ENCODE measurements at regions not wholly inside any gene's neighbourhood (a gene's known extent, or its start where the extent isn't known, plus 50 kb on each side); places are given as distances from the start of the nearest gene placed in this dataset.

DNA sequence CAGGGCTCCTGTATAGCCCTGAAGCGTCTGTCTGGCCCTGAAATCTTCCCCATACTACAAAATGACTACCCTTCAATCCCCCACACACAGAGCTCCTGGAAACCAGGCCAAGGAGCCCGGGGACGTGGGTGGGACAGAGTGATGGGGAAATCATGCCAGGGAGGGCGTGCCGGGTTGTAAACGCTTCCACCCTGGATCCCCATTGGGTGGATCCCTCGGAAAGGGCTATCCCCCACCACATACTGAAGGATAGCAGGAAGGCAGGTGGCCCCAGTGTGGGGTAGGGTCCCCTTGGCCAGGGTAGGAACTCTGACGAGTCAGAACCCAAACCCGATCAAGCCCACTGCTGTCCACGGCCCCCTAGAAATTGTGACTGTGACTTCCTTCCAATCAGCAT lies 91.7 kb downstream of the INHBB start:
- H3K36me3 Mint-ChIP-seq (ENCODE audit: low read depth) = no peaks in the 10 kb centered on the region
- TF ChIP-seq, protein P1, sequence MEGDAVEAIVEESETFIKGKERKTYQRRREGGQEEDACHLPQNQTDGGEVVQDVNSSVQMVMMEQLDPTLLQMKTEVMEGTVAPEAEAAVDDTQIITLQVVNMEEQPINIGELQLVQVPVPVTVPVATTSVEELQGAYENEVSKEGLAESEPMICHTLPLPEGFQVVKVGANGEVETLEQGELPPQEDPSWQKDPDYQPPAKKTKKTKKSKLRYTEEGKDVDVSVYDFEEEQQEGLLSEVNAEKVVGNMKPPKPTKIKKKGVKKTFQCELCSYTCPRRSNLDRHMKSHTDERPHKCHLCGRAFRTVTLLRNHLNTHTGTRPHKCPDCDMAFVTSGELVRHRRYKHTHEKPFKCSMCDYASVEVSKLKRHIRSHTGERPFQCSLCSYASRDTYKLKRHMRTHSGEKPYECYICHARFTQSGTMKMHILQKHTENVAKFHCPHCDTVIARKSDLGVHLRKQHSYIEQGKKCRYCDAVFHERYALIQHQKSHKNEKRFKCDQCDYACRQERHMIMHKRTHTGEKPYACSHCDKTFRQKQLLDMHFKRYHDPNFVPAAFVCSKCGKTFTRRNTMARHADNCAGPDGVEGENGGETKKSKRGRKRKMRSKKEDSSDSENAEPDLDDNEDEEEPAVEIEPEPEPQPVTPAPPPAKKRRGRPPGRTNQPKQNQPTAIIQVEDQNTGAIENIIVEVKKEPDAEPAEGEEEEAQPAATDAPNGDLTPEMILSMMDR (IDR thresholded peaks at IDR 0.05) = no peak
- no peaks in the 10 kb centered on the region for H3K9me3 Mint-ChIP-seq
- H3K27ac Mint-ChIP-seq = no peak overlapping the region
- no peak for DNase-seq
- H3K4me1 Mint-ChIP-seq = peaks cover 2% of the 10 kb centered on the region
- H3K27me3 Mint-ChIP-seq = peaks cover 34% of the 10 kb centered on the region
- ATAC-seq (ENCODE audit: low read depth) = no peak
- intact Hi-C loops (cut with micrococcal nuclease) = loop anchor here (1.0 kb wide), 1 partner anchor 94 kb away; no protein-coding TSS in a partner anchor
- H3K4me3 Mint-ChIP-seq = no peak overlapping the region
- ChIA-PET CTCF (no interaction called here), POLR2A (no interaction called here)

DNA sequence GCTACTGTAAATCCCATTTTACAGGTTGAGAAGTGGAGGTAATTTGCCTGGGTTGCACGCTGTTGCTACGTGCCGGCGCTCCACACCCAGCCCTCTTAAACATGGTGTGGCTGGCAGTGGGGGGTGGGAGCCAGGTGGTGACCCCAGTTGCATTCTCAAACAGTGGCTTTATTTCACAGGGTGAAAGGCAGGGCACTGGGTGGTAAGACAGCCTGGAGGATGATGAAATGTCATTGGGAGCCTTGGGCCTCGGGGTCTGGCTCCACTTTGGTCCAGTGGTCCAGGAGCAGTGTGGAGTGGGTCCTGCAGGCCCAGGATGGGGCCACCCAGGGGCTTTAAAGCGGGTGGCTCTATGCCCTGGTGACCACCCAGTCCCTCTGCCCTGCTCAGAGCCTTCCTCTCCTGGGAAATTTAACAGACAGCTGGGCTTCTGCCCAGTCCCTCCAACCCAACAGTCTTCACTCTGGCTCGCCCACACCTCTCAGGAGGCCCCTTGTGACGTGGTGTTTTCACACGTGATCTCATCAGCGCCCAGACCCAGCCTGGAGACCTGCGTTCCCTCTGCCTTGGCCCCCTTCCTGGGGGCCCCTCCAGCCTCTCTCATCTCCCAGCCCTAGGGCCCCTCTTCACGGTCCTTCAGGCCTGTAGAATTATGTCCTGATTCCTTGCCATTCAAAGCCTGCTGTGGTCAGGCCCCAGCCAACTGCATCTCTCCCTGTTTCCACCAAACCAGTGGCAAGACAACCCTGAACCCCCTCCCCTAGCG lies 92.5 kb downstream of the INHBB start:
- POLR2A ChIA-PET = no interaction called here
- Mint-ChIP-seq H3K4me3 (no peak overlapping the region), H3K27me3 (peaks cover 39% of the 10 kb centered on the region), H3K4me1 (peaks cover 2% of the 10 kb centered on the region), H3K27ac (no peak overlapping the region), H3K36me3 (ENCODE audit: low read depth) (no peaks in the 10 kb centered on the region), H3K9me3 (no peaks in the 10 kb centered on the region)
- CTCF ChIA-PET = no interaction called here
- DNase-seq = no peak
- TF ChIP-seq, protein P1 (IDR thresholded peaks at IDR 0.05) = no peak
- no peak for ATAC-seq (ENCODE audit: low read depth)
- intact Hi-C loops (cut with micrococcal nuclease) = no loop called here

DNA sequence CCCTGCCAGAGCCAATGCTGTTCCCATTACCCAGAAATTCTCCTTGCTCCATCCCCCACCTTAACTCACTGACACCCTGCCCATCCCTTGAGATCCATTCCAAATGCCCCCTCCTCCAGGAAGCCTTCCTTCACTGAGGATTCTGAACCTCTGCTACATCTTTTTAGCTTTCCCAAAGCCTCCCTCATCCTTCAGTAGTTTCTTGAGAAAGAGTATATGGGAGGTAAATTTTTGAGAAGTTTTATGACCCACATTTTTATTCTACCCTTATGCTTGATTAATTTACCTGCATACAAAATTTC lies 93.1 kb downstream of the INHBB start:
- TF ChIP-seq, protein P1 (IDR thresholded peaks at IDR 0.05) = no peak
- peaks cover 2% of the 10 kb centered on the region for H3K4me1 Mint-ChIP-seq
- no peak overlapping the region for H3K27ac Mint-ChIP-seq
- no peaks in the 10 kb centered on the region for H3K36me3 Mint-ChIP-seq (ENCODE audit: low read depth)
- intact Hi-C loops (cut with micrococcal nuclease) = no loop called here
- H3K4me3 Mint-ChIP-seq = no peak overlapping the region
- DNase-seq (no peak), ATAC-seq (ENCODE audit: low read depth) (no peak)
- H3K9me3 Mint-ChIP-seq = no peaks in the 10 kb centered on the region
- H3K27me3 Mint-ChIP-seq = peaks cover 44% of the 10 kb centered on the region
- ChIA-PET POLR2A (no interaction called here), CTCF (no interaction called here)

DNA sequence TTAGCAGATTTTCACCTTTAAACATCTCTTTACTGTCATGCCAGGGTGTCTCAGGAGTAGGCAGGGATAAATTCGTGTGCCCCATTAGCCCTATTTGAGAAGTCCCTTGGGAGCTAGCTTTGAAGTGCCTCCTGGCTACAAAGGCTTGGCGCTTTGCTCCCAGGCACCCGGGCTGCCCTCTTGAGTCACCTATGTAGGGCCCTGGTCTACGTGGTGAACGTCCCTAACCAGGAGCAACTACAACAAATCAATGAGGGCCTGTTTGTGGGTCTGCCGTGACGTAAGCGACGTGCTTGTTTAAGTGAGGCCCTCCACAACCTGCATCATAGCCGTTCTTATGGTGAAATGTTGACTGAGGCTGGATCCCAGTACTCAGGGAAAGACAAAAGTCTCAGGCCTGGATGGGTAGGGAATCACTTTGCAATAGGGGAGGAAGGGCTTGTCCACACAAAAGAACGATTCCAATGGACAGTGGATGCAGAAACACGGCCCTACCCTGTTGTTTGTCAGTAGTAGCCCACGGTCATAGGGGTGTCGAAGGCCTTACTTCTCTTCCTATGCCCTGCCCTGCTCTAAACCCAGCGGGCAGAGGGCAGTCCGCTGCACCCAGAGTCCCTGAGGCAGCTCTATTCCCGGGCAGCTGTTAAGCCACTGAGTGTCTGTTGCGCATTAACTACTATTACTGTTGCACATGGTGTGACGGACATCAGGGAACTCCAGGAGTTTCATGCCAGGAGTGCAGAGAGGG lies 93.9 kb downstream of the INHBB start:
- Mint-ChIP-seq H3K36me3 (ENCODE audit: low read depth) (no peaks in the 10 kb centered on the region), H3K4me1 (peaks cover 2% of the 10 kb centered on the region), H3K4me3 (no peak overlapping the region), H3K9me3 (no peaks in the 10 kb centered on the region), H3K27me3 (peaks cover 52% of the 10 kb centered on the region), H3K27ac (no peak overlapping the region)
- no peak for DNase-seq
- CTCF ChIA-PET = no interaction called here
- POLR2A ChIA-PET = no interaction called here
- ATAC-seq (ENCODE audit: low read depth) = no peak
- intact Hi-C loops (cut with micrococcal nuclease) = no loop called here
- TF ChIP-seq, protein P1 (IDR thresholded peaks at IDR 0.05) = no peak

DNA sequence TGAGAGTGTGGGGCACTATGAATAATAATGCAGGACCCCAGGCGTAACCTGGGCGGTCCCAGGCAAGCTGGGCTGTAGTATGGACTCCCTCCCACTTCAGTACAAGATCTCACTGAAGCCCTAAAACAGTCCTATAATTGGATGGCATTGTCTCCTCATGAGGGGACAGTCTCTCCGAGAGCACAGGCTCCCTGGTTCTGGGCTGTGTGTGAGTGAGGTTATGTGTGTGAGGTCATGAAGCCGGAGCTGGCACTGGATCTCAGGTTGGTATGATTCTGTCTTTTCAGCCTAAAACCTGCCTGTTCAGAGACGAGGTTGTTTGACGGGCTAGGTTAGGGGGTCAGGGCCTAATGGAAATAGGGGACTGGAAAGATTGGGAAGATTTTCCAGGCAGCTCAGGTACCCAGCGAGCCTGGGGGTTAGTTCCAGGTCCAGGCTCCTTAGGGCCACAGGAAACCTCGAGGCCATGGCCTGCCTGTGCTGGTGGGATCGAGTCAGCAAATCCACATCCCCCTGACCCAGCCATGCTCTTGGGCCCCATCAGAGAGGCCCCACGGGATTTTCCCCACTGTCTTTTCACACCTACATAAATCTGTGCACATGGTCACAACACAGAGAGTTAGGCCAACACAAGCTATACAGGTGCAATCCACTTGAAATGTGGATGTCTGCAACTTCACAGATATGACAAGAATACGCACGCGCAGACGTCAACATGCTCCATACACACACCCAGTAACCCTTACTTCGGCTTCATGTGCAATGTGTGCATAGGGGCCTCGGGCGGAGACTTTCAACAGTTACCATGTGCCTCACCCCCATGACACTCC lies 94.8 kb downstream of the INHBB start:
- intact Hi-C loops (cut with micrococcal nuclease) = no loop called here
- no peak for DNase-seq
- Mint-ChIP-seq H3K4me1 (peaks cover 2% of the 10 kb centered on the region), H3K4me3 (no peak overlapping the region), H3K9me3 (no peaks in the 10 kb centered on the region), H3K36me3 (ENCODE audit: low read depth) (no peaks in the 10 kb centered on the region), H3K27me3 (peaks cover 58% of the 10 kb centered on the region), H3K27ac (no peak overlapping the region)
- ChIA-PET CTCF (no interaction called here), POLR2A (no interaction called here)
- no peak for ATAC-seq (ENCODE audit: low read depth)
- TF ChIP-seq, protein P1 (IDR thresholded peaks at IDR 0.05) = no peak

Measured in activated B cell treated with CpG ODN at 0.5 μM for 24 hours (primary cell).